Retinal pigment epithelial cell (primary cell): ENCODE measurements at regions not wholly inside any gene's neighbourhood (a gene's known extent, or its start where the extent isn't known, plus 50 kb on each side); places are given as distances from the start of the nearest gene placed in this dataset.
A peak's percentile ranks its signal among the peaks of the same experiment; 100 is the strongest.

Experiments used
- DNase-seq: peaks from one replicate; pipeline ENCODE4 v3.0.0-alpha.2; 2010; ENCODE audit warnings: low read depth
- H3K4me3 ChIP-seq: 2 replicates; pipeline ENCODE4 v1.5.1; 2011; ENCODE audit warnings: mild to moderate bottlenecking, low read length, control low read depth, moderate library complexity
- TF ChIP-seq, protein P1 (sequence below): conservative IDR thresholded peaks from 2 replicates; pipeline ENCODE4 v1.5.1; 2011; ENCODE audit warnings: low read depth, low read length, control low read depth, inconsistent platforms

DNA sequence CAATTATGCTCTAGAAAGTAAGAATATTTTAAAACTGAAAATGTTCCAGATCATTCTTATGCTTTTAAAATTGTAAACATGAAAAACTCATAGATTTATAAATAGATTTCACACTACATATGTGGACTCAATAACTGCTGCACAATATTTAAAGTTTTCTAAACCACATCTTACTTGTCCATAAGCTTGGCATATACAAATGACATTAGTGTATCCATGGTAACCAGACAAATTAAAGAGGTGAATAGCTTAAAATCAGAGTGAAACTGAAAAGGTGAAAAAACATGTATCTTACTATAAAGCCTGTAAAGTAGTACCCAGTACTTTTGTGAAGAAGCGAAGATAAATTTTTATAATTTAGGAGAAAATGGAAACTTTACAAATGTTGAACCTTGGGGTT is 151.2 kb upstream of the MYO16 start:
- H3K4me3 ChIP-seq: no peak overlapping the region
- TF ChIP-seq, protein P1, sequence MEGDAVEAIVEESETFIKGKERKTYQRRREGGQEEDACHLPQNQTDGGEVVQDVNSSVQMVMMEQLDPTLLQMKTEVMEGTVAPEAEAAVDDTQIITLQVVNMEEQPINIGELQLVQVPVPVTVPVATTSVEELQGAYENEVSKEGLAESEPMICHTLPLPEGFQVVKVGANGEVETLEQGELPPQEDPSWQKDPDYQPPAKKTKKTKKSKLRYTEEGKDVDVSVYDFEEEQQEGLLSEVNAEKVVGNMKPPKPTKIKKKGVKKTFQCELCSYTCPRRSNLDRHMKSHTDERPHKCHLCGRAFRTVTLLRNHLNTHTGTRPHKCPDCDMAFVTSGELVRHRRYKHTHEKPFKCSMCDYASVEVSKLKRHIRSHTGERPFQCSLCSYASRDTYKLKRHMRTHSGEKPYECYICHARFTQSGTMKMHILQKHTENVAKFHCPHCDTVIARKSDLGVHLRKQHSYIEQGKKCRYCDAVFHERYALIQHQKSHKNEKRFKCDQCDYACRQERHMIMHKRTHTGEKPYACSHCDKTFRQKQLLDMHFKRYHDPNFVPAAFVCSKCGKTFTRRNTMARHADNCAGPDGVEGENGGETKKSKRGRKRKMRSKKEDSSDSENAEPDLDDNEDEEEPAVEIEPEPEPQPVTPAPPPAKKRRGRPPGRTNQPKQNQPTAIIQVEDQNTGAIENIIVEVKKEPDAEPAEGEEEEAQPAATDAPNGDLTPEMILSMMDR: no peak
- DNase-seq: no peak

DNA sequence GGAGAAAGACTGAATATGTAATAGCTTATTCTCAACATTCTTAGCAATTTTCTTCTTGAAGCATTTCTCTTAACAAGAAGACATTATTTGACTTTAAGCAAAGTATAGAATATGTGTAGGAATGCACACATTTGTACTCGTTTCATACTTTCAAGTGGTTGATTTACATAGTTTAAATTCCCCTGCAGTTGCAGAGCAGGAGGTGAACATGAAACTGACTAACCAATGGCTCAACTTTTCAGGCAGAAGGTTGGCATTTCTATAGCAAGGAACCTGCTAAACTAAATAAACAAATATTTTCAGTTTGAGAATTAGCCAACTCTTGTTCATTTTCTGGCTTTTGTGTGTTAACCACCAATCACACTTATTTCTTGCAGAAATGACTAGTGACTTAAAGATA is 145.4 kb upstream of the MYO16 start:
- H3K4me3 ChIP-seq: no peak overlapping the region
- no peak for DNase-seq
- TF ChIP-seq, protein P1: no peak

DNA sequence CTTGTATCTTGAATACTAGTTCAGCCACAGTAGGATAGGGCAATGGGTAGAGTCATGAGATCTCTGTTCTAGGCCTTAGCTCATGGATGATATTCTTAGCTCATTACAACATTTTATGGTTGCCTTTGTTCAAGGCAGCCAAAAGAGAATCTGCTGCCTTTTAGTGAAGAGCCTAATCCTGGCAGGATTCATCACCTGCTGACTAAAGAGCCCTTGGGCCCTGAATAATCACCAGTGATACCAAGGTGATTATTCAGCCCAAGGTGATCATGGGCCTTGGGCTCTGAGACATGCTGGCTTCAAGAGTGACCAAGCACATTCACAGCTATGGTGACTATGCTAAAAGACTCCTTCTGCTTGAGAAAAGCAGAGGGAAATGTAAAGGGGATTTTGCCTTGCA is 143.3 kb upstream of the MYO16 start:
- H3K4me3 ChIP-seq: no peak overlapping the region
- no peak for DNase-seq
- TF ChIP-seq, protein P1: no peak

DNA sequence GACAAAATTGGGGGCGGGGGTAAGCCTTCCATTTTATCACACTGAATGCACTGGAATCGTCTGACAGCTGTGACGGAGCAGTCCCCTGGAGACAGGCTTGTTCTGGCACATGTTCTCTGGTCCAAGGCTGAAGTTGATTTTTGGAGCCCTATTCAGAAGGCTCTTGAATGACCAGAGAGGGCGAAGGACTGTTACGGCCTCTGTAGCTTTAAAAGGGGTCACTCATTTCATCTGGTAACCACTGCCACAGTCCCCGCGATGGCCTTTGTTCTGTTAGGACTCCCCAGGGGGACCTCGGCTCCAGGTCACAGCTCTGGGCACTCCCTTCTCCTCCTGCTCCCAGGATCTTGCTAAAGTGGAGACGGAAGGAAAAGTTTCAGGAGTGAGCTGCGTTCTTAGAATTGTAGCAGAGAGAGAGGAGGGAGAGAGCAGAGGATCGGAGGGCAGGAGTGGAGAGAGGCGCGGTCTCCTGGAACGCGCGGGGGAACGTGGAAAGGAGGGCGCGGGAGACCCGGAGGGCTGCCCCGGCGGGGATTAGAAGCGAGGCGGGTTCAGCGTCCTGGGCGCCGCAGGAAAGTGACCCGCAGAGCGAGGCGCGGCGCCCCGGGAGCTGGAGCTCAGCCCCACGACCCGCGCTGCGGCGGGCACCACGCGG is 134.3 kb upstream of the MYO16 start:
- H3K4me3 ChIP-seq: peak overlapping the region; percentile 53
- no peak for DNase-seq
- TF ChIP-seq, protein P1: no peak

DNA sequence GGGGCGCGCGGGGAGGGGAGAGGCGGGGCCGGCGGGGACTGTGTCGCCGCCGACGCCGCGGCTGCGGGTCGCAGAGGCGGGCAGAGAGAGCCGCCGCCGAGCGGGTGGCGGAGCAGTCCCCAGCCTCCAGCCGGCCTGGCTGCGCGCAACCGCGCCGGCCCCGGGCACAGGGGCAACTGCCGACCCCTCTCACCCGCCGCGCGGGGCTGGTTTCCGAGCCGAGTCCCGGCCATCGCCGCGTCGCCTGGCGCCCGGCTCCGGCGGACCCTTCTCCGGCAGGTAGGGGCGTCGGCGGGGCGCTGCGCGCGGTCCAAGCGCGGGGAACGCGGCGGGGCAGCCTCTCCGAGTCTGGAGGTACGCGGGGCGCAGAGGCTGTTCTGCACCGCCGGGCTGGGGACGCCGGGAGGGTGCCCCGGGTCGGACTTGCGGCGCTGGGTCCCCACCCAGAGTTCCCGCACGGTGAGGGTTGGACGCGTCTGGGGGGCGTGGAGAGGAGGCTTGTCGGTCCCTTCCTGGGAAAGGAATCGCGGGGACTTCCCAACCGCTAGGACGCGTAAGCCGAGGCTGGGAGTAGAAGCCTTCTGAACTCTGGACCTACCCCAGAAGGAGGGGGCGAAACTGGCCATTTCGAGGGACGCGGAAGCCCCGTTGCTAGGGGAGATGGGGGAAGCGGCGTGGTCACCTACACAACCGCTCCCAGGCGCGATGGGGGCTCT is 133.6 kb upstream of the MYO16 start:
- peak overlapping the region; percentile 63 for H3K4me3 ChIP-seq
- TF ChIP-seq, protein P1: no peak
- no peak for DNase-seq

DNA sequence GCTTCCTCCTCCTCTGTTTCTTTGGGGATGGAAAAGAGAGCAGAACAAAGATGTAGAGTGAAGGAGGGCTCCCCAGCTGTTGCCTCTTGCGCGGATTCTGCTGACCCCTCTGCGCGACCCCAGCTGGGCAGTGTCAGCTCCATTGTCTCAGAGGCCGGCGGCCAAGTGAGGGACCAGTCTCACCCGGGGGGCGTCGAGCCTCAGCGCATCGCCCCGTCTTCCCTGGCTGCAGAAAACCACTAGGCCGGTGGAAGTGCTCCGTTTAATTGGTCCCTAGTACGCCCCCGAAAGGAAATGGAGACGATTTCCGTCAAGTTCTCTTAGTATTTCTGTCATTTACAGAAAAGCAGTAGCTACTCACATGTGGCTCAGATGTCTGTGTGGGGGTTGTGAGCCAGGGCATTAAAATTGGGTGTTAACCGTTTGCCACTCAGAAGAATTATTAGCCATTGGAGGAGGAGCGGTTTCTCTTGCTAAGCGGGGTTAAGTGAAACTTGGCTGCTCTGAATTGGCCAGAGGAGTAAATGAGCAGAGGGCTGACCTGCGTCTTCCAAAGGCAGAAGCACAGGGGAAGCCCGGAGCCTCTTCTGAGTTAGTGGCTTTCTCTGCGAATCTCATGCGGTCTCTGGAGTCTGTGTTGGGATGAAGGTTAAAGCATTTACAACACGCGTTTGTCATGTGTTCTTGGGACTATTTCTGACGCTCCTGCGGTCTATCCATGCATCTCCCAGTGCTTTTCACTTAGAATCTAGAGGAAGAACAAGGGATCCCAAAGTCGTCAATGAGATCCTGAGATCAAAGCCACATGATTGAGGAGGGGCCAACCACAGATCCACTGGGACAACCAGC is 132.8 kb upstream of the MYO16 start:
- DNase-seq: no peak
- H3K4me3 ChIP-seq: peak overlapping the region; percentile 63
- TF ChIP-seq, protein P1: no peak
